IMR-90 (cell line): ENCODE measurements at regions not wholly inside any gene's neighbourhood (a gene's known extent, or its start where the extent isn't known, plus 50 kb on each side); places are given as distances from the start of the nearest gene placed in this dataset.
"Not testable (repeated sequence)": the region's sequence is repeated elsewhere in the genome, so short reads cannot be mapped to it uniquely, and the experiment has no call there.

Experiments used
- CHD1 ChIP-seq: IDR thresholded peaks from 2 replicates; pipeline ENCODE4 v1.6.1; 2012; ENCODE audit warnings: low read depth, low read length, improper control_type of control experiment
- MAFK ChIP-seq: IDR thresholded peaks from 2 replicates; pipeline ENCODE4 v1.6.1; 2012; ENCODE audit warnings: low read depth, low read length, improper control_type of control experiment
- POLR2A ChIP-seq: IDR thresholded peaks from 2 replicates; pipeline ENCODE4 v1.6.1; 2012; ENCODE audit warnings: mild to moderate bottlenecking, low read depth, low read length
- RCOR1 ChIP-seq: IDR thresholded peaks from 2 replicates; pipeline ENCODE4 v1.6.1; 2012; ENCODE audit warnings: mild to moderate bottlenecking, low read length, improper control_type of control experiment; ENCODE audit not compliant: insufficient replicate concordance
- TF ChIP-seq, protein P1 (sequence below): fragments of 150-350 bp; IDR thresholded peaks from 2 replicates; pipeline ENCODE4 v1.6.1; 2016; ENCODE audit warnings: low read depth, mild to moderate bottlenecking, low read length, moderate library complexity, borderline replicate concordance
- TF ChIP-seq, protein P2 (sequence below): conservative IDR thresholded peaks from 2 replicates; pipeline ENCODE4 v1.5.1; 2012; ENCODE audit warnings: mild to moderate bottlenecking, low read depth, low read length, improper control_type of control experiment

GRCh38 chr4:3954540-3955320, 188.5 kb downstream of the ADRA2C start:
- TF ChIP-seq, protein P1, sequence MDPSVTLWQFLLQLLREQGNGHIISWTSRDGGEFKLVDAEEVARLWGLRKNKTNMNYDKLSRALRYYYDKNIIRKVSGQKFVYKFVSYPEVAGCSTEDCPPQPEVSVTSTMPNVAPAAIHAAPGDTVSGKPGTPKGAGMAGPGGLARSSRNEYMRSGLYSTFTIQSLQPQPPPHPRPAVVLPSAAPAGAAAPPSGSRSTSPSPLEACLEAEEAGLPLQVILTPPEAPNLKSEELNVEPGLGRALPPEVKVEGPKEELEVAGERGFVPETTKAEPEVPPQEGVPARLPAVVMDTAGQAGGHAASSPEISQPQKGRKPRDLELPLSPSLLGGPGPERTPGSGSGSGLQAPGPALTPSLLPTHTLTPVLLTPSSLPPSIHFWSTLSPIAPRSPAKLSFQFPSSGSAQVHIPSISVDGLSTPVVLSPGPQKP = not testable (repeated sequence)
- TF ChIP-seq, protein P2, sequence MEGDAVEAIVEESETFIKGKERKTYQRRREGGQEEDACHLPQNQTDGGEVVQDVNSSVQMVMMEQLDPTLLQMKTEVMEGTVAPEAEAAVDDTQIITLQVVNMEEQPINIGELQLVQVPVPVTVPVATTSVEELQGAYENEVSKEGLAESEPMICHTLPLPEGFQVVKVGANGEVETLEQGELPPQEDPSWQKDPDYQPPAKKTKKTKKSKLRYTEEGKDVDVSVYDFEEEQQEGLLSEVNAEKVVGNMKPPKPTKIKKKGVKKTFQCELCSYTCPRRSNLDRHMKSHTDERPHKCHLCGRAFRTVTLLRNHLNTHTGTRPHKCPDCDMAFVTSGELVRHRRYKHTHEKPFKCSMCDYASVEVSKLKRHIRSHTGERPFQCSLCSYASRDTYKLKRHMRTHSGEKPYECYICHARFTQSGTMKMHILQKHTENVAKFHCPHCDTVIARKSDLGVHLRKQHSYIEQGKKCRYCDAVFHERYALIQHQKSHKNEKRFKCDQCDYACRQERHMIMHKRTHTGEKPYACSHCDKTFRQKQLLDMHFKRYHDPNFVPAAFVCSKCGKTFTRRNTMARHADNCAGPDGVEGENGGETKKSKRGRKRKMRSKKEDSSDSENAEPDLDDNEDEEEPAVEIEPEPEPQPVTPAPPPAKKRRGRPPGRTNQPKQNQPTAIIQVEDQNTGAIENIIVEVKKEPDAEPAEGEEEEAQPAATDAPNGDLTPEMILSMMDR = not testable (repeated sequence)
- TF ChIP-seq RCOR1, MAFK, CHD1: not testable (repeated sequence)
- peak; percentile 84 for TF ChIP-seq POLR2A
